Effector memory CD4-positive, alpha-beta T cell (primary cell): ENCODE measurements at regions not wholly inside any gene's neighbourhood (a gene's known extent, or its start where the extent isn't known, plus 50 kb on each side); places are given as distances from the start of the nearest gene placed in this dataset.
"Not testable (repeated sequence)": the region's sequence is repeated elsewhere in the genome, so short reads cannot be mapped to it uniquely, and the experiment has no call there.

Experiments used
- DNase-seq, 3 donors: peaks; one replicate each; pipeline ENCODE4 v3.0.0-alpha.2; 2020
- H3K27ac ChIP-seq: 2 replicates; pipeline ENCODE4 v1.7.0; 2013; ENCODE audit warnings: mild to moderate bottlenecking, low read length, moderate library complexity; ENCODE audit not compliant: insufficient read depth, poor library complexity, severe bottlenecking
- H3K27me3 ChIP-seq: replicated peaks from 2 replicates; pipeline ENCODE4 v1.7.0; 2013; ENCODE audit warnings: mild to moderate bottlenecking, low read length; ENCODE audit not compliant: insufficient read depth, control insufficient read depth, poor library complexity, severe bottlenecking
- H3K36me3 ChIP-seq: 2 replicates; pipeline ENCODE4 v1.7.0; 2013; ENCODE audit warnings: mild to moderate bottlenecking, low read length, moderate library complexity; ENCODE audit not compliant: control insufficient read depth, insufficient read depth
- H3K4me1 ChIP-seq: 2 replicates; pipeline ENCODE4 v1.7.0; 2013; ENCODE audit warnings: low read length, mild to moderate bottlenecking; ENCODE audit not compliant: control insufficient read depth, insufficient read depth, poor library complexity, severe bottlenecking
- H3K4me3 ChIP-seq: 2 replicates; pipeline ENCODE4 v1.7.0; 2013; ENCODE audit warnings: low read length, low read depth, mild to moderate bottlenecking; ENCODE audit not compliant: insufficient read depth, poor library complexity, severe bottlenecking
- H3K9me3 ChIP-seq: 2 replicates; pipeline ENCODE4 v1.7.0; 2013; ENCODE audit warnings: mild to moderate bottlenecking, low read length, moderate library complexity; ENCODE audit not compliant: control insufficient read depth

GRCh38 chr12:131561891-131562684 lies 148.8 kb upstream of the SFSWAP start:
- Histone ChIP-seq H3K27ac (no peak overlapping the region), H3K36me3 (no peaks in the 10 kb centered on the region), H3K4me1 (no peaks in the 10 kb centered on the region), H3K4me3 (no peak overlapping the region), H3K27me3 (no peaks in the 10 kb centered on the region), H3K9me3 (no peaks in the 10 kb centered on the region)
- no peak for DNase-seq

- H3K36me3 ChIP-seq, H3K9me3 ChIP-seq, H3K27ac ChIP-seq, H3K4me3 ChIP-seq, DNase-seq, H3K27me3 ChIP-seq, H3K4me1 ChIP-seq: not testable (repeated sequence)
Observed at GRCh38 chr12:131564138-131564727, 146.7 kb upstream of the SFSWAP start.

GRCh38 chr12:131564845-131565244 lies 146.0 kb upstream of the SFSWAP start:
- no peak overlapping the region for H3K27ac ChIP-seq
- no peak overlapping the region for H3K4me3 ChIP-seq
- DNase-seq = no peak
- H3K27me3 ChIP-seq = no peaks in the 10 kb centered on the region
- H3K36me3 ChIP-seq = no peaks in the 10 kb centered on the region
- no peaks in the 10 kb centered on the region for H3K4me1 ChIP-seq
- H3K9me3 ChIP-seq = no peaks in the 10 kb centered on the region

GRCh38 chr12:131565267-131566015 lies 145.4 kb upstream of the SFSWAP start:
- Histone ChIP-seq H3K4me3 (no peak overlapping the region), H3K27me3 (no peaks in the 10 kb centered on the region), H3K27ac (no peak overlapping the region), H3K9me3 (no peaks in the 10 kb centered on the region), H3K4me1 (no peaks in the 10 kb centered on the region), H3K36me3 (no peaks in the 10 kb centered on the region)
- no peak for DNase-seq

- DNase-seq = no peak
- no peaks in the 10 kb centered on the region for H3K36me3 ChIP-seq
- no peak overlapping the region for H3K4me3 ChIP-seq
- no peaks in the 10 kb centered on the region for H3K4me1 ChIP-seq
- no peaks in the 10 kb centered on the region for H3K27me3 ChIP-seq
- no peak overlapping the region for H3K27ac ChIP-seq
- no peaks in the 10 kb centered on the region for H3K9me3 ChIP-seq
Observed at GRCh38 chr12:131568336-131568735, 142.6 kb upstream of the SFSWAP start.

GRCh38 chr12:131570596-131570995 lies 140.3 kb upstream of the SFSWAP start:
- no peak for DNase-seq
- no peaks in the 10 kb centered on the region for H3K36me3 ChIP-seq
- H3K27me3 ChIP-seq = no peaks in the 10 kb centered on the region

GRCh38 chr12:131571827-131572226 lies 139.1 kb upstream of the SFSWAP start:
- H3K4me3 ChIP-seq = no peak overlapping the region
- H3K27ac ChIP-seq = no peak overlapping the region
- H3K36me3 ChIP-seq = no peaks in the 10 kb centered on the region
- no peaks in the 10 kb centered on the region for H3K4me1 ChIP-seq
- DNase-seq = no peak
- H3K9me3 ChIP-seq = no peaks in the 10 kb centered on the region
- H3K27me3 ChIP-seq = no peaks in the 10 kb centered on the region

More at GRCh38 chr12:131570596-131570995, 140.3 kb upstream of the SFSWAP start:
- no peak overlapping the region for H3K27ac ChIP-seq
- H3K4me3 ChIP-seq = no peak overlapping the region
- H3K9me3 ChIP-seq = no peaks in the 10 kb centered on the region
- H3K4me1 ChIP-seq = no peaks in the 10 kb centered on the region

GRCh38 chr12:131572626-131573025 lies 138.3 kb upstream of the SFSWAP start:
- Histone ChIP-seq H3K27ac (no peak overlapping the region), H3K4me1 (no peaks in the 10 kb centered on the region), H3K9me3 (no peaks in the 10 kb centered on the region), H3K4me3 (no peak overlapping the region), H3K27me3 (no peaks in the 10 kb centered on the region), H3K36me3 (no peaks in the 10 kb centered on the region)
- DNase-seq = no peak

- no peaks in the 10 kb centered on the region for H3K9me3 ChIP-seq
- H3K4me3 ChIP-seq = no peak overlapping the region
Observed at GRCh38 chr12:131573631-131574394, 137.1 kb upstream of the SFSWAP start.

More at GRCh38 chr12:131573631-131574394, 137.1 kb upstream of the SFSWAP start:
- no peaks in the 10 kb centered on the region for H3K36me3 ChIP-seq
- H3K27ac ChIP-seq = no peak overlapping the region
- no peak for DNase-seq
- no peaks in the 10 kb centered on the region for H3K27me3 ChIP-seq
- no peaks in the 10 kb centered on the region for H3K4me1 ChIP-seq
